Coronary artery (tissue), 2 donors: ENCODE measurements at regions not wholly inside any gene's neighbourhood (a gene's known extent, or its start where the extent isn't known, plus 50 kb on each side); places are given as distances from the start of the nearest gene placed in this dataset.

ENCODE experiments used
- DNase-seq: peaks from one replicate; pipeline ENCODE4 v3.0.0-alpha.2; 2017; ENCODE audit warnings: low spot score
- H3K27ac ChIP-seq, 2 donors: fragments of 200-600 bp; sonication (generic); one replicate each; pipeline ENCODE4 v1.5.1; 2016 to 2019
- H3K4me3 ChIP-seq: fragments of 200-600 bp; sonication (generic); 2 replicates; pipeline ENCODE4 v1.5.1; 2016; ENCODE audit warnings: mild to moderate bottlenecking, moderate library complexity
- TF ChIP-seq, protein P1 (sequence below): fragments of 200-600 bp; sonication (generic); IDR thresholded peaks from one replicate; pipeline ENCODE4 v1.5.1; 2019; ENCODE audit warnings: antibody characterized with exemption

DNA sequence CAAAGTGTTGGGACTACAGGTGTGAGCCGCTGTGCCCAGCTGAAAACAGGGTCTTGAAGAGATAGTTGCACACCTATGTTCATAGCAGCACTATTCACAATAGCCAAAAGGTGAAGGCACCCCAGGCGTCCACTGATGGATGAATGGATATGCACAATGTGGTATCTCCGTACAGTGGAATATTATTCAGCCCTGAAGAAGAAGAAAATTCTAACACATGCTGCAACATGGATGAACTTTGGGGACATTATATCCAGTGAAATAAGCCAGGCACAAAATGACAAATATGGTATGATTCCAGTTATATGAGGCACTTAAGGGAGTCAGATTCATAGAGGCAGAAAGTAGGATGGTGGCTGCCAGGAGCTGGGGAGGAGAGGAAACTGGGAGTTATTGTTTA is 137.6 kb upstream of the WNT4 start:
- TF ChIP-seq, protein P1, sequence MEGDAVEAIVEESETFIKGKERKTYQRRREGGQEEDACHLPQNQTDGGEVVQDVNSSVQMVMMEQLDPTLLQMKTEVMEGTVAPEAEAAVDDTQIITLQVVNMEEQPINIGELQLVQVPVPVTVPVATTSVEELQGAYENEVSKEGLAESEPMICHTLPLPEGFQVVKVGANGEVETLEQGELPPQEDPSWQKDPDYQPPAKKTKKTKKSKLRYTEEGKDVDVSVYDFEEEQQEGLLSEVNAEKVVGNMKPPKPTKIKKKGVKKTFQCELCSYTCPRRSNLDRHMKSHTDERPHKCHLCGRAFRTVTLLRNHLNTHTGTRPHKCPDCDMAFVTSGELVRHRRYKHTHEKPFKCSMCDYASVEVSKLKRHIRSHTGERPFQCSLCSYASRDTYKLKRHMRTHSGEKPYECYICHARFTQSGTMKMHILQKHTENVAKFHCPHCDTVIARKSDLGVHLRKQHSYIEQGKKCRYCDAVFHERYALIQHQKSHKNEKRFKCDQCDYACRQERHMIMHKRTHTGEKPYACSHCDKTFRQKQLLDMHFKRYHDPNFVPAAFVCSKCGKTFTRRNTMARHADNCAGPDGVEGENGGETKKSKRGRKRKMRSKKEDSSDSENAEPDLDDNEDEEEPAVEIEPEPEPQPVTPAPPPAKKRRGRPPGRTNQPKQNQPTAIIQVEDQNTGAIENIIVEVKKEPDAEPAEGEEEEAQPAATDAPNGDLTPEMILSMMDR = no peak
- Histone ChIP-seq H3K27ac (no peak overlapping the region), H3K4me3 (no peak overlapping the region)
- DNase-seq = no peak

DNA sequence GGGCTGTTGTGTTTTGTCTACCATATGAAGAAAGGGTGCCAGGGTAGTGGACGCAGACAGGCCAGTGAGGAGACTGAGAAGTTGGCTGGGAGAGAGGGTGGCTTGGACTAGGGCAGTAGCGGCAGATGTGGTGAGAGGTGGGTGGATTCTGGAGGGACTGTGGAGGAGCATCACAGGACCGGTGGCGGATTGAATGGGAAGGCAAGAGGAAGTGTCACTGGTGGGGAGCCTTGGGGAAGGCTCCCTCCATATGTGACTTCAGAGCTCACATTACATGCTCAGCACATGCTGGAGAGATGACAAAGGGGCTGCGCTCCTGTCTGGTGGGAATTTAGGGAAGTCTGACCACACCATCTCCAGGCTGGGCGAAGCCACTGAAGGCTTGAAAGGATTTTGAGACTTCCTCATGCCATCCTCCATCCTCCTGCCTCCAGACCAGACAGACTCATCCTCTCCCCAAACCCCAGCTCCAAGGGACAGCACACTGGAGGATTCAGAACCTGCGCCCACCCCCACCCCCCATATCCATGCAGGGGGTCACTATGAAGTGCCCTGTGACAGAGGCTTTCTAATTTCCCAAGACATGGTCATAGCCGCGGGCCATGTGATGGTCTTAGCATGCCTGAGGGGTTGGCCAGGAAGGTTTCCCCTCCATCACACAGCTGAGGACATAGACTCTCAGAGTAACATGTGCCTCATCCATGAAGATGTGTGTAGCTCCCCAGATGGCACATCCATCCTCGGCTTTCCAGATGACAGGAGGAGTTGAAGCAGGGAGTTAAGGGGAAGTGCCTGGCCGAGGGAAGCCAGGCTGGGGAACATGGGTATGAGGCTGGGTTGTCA is 138.8 kb upstream of the WNT4 start:
- H3K27ac ChIP-seq = no peak overlapping the region
- no peak overlapping the region for H3K4me3 ChIP-seq
- DNase-seq = peak; percentile 47
- TF ChIP-seq, protein P1 = no peak

DNA sequence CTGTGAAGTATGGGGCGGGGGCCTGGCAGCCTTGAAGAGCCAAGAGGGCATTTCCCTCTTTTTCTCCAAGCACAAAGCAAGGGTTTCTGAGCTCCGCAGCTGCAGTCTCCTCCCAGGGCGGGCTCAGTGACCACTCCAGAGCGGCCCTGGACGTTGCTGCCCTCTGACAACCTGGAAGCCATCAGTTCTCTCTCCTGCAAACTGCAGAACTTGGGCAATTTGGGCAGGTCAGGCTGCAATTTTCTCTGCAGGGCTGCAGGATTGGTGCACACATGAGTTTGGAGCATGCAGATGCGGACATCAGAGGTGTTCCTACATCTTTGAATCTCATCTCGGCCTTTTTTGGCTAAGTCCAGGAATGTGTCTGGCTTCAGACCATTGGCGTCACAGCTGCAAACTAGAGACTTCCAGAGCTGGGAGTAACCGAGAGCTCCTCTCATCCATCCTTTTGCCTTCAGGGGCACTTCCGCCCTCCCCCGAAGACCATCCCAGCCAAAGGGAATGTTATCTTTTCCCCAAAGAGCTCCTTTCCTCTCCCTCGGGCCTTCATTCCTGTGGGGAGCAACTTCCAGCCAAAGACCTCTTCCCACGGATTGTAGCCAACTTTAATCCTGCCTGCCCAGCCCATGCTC is 139.6 kb upstream of the WNT4 start:
- Histone ChIP-seq H3K27ac (no peak overlapping the region), H3K4me3 (no peak overlapping the region)
- DNase-seq = peak; percentile 17
- TF ChIP-seq, protein P1 = no peak

DNA sequence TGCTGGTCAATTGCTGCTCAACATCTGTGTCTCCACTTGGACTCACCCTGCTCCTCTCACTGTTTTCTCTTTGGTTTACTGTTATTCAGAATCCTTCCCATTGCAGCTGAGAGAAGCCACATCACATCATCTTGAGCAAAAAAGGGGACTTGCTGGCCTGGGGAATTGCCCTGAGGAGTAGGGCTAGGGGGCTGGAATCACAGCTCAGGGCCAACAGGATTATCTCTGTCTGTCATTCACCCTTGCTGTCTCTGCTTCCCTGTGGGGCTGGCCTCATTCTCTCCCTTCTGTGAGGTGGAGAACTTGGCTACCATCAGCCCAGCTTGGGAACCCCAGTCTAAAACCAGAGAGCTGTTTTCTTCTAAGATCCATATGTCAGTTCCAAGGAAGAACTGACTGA is 140.7 kb upstream of the WNT4 start:
- no peak overlapping the region for H3K4me3 ChIP-seq
- peak; percentile 46 for DNase-seq
- no peak overlapping the region for H3K27ac ChIP-seq
- TF ChIP-seq, protein P1 = no peak

DNA sequence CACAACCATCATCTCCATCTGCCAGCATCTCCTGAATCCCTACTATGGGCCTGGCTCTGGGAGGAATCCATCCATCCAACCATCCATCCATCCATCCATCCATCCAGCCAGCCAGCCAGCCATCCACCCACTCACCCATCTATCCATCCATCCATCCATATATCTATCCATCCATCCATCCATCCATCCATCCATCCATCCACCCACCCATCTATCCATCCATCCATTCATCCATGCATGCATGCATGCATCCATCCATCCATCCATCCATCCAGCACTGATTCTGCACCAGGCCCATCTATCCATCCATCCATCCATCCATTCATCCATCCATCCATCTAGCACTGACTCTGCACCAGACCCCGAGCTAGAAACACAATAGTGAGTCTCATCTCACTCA is 141.3 kb upstream of the WNT4 start:
- TF ChIP-seq, protein P1 = no peak
- H3K27ac ChIP-seq = no peak overlapping the region
- DNase-seq = no peak
- no peak overlapping the region for H3K4me3 ChIP-seq

DNA sequence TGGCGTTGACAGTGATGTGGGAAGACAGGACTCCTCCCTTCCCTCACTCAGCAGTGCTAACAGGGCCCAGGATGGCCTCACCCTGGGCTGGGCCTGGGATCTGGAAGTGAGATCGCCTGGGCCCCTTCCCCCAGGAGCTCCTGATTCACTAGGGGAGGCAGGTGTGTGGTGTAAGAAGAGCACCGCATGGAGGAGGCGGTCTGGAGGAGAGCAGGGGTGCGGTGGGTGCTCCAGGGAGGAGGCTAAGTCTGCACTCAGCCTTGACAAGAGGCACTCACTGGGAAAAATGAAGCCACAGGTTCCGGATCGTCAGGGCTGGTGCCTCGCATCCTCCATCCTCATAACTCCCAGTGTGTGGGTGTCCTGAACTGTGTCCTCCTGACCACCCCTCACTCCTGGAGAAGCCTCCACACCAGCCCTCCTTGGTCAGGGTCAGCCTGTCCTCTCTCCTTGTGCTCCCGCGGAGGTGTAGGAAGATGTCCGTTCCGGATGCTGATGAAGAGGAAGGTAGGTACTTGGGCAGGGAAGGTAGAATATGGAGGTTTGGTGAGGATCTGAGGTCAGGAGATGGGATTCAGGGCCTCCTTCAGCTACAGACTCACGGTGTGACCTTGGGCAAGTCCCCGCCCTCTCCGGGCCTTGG is 142.1 kb upstream of the WNT4 start:
- TF ChIP-seq, protein P1 = no peak
- Histone ChIP-seq H3K27ac (no peak overlapping the region), H3K4me3 (no peak overlapping the region)
- DNase-seq = peak; percentile 57
